ENCODE measurements at regions not wholly inside any gene's neighbourhood (a gene's known extent, or its start where the extent isn't known, plus 50 kb on each side); places are given as distances from the start of the nearest gene placed in this dataset.

DNA sequence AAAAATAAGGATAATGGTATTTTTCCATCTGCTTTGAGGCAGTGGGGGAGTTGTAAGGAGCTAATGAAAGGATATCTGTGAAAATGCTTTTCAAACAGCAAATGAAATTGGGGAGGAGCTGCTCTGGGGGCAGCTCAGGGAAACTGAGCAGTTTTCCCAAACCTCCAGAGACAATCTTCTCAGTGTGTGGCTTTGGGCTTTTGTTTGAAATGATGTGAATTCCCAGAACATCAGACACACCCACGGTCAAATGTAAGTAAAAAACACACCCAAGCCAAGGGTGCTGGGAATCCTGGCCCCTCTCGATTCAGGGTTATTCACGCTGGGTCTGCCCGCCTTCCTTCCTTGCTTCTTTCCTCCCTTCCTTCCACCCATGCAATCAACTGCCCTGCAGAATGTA is 512.6 kb downstream of the BNC2 start:
- TF ChIP-seq, protein P1, sequence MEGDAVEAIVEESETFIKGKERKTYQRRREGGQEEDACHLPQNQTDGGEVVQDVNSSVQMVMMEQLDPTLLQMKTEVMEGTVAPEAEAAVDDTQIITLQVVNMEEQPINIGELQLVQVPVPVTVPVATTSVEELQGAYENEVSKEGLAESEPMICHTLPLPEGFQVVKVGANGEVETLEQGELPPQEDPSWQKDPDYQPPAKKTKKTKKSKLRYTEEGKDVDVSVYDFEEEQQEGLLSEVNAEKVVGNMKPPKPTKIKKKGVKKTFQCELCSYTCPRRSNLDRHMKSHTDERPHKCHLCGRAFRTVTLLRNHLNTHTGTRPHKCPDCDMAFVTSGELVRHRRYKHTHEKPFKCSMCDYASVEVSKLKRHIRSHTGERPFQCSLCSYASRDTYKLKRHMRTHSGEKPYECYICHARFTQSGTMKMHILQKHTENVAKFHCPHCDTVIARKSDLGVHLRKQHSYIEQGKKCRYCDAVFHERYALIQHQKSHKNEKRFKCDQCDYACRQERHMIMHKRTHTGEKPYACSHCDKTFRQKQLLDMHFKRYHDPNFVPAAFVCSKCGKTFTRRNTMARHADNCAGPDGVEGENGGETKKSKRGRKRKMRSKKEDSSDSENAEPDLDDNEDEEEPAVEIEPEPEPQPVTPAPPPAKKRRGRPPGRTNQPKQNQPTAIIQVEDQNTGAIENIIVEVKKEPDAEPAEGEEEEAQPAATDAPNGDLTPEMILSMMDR (conservative IDR thresholded peaks at IDR 0.05; ENCODE audit: low read length): no peak
- TF ChIP-seq EZH2phosphoT487 (IDR thresholded peaks at IDR 0.05; ENCODE audit: borderline replicate concordance, low read depth, low read length): no peak
